ENCODE measurements at regions not wholly inside any gene's neighbourhood (a gene's known extent, or its start where the extent isn't known, plus 50 kb on each side); places are given as distances from the start of the nearest gene placed in this dataset.

DNA sequence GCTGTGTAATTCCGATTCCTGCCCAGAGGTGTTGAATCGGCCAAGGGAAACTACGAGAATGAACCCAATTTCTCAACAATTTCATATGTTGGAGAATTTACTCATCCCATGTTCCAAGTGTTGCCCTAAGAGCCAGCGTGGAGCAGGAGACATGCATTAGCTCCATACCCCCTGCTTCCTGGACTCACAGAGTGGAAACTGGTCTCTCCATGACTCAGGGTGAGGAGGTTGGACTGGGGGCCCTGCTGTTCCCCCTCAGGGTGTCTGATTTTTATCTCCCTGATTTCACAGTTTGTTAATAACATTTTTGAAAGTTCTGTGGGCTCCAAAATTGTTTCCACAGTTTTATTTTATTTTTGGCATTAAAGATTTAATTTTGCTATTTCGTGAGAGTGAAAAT lies 183.0 kb upstream of the SFRP2 start:
- TF ChIP-seq, protein P1, sequence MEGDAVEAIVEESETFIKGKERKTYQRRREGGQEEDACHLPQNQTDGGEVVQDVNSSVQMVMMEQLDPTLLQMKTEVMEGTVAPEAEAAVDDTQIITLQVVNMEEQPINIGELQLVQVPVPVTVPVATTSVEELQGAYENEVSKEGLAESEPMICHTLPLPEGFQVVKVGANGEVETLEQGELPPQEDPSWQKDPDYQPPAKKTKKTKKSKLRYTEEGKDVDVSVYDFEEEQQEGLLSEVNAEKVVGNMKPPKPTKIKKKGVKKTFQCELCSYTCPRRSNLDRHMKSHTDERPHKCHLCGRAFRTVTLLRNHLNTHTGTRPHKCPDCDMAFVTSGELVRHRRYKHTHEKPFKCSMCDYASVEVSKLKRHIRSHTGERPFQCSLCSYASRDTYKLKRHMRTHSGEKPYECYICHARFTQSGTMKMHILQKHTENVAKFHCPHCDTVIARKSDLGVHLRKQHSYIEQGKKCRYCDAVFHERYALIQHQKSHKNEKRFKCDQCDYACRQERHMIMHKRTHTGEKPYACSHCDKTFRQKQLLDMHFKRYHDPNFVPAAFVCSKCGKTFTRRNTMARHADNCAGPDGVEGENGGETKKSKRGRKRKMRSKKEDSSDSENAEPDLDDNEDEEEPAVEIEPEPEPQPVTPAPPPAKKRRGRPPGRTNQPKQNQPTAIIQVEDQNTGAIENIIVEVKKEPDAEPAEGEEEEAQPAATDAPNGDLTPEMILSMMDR (conservative IDR thresholded peaks at IDR 0.05) = no peak
- no peak for TF ChIP-seq EZH2 (IDR thresholded peaks at IDR 0.05; ENCODE audit: low read depth)
